HG03520 (cell line): ENCODE measurements at regions not wholly inside any gene's neighbourhood (a gene's known extent, or its start where the extent isn't known, plus 50 kb on each side); places are given as distances from the start of the nearest gene placed in this dataset.
"Not testable (repeated sequence)": the region's sequence is repeated elsewhere in the genome, so short reads cannot be mapped to it uniquely, and the experiment has no call there.

Experiments
- ATAC-seq: cut with Tn5 transposase; IDR thresholded peaks from one replicate; pipeline ENCODE4 v1.9.1; 2021; ENCODE audit warnings: mild to moderate bottlenecking, moderate library complexity; ENCODE audit not compliant: unreplicated experiment

DNA sequence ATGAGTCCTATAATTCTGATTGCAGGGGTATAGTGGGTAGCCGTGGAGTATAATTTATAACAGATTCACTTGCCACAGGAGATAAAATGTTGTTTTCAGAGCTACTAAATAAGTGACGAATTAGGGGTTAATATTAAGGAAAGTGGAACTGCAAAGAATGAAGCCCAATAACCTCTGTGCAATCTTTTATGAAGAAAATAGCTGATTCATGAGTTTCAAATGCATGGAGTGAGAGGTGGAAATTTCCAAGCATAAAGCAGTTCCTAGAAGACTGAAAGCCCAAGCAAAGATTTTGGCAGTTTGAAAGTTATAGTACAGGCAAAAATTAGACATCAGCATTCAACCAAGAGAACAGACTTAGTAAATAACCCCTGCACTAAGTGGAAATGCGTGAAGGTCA, 1782.4 kb upstream of the PCDH10 start:
- ATAC-seq = no peak

- ATAC-seq = no peak
These were observed 1781.7 kb upstream of the PCDH10 start for GRCh38 chr4:131367441-131367840.

DNA sequence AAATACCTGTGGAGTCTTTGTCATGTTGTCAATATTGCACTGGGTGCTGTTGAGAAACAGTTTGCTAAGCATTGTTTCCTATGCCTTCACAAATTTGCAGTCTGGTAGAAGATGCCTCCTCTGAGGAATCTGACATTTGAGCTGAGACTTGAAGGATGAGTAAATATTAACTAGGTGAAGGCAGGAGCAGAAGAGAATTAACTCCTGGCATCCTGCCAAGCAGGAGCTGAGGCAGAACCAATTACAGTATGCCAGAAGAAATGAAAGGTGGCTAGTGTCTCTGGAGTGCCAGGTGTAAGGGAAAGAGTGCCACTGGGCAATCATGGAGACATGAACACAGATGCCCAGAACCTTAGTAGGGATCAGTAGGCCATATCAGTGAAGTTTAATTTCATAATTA, 1778.2 kb upstream of the PCDH10 start:
- no peak for ATAC-seq

- no peak for ATAC-seq
These were observed 1768.0 kb upstream of the PCDH10 start for GRCh38 chr4:131381055-131381454.

GRCh38 chr4:131382839-131383238, 1766.3 kb upstream of the PCDH10 start:
- ATAC-seq = no peak

DNA sequence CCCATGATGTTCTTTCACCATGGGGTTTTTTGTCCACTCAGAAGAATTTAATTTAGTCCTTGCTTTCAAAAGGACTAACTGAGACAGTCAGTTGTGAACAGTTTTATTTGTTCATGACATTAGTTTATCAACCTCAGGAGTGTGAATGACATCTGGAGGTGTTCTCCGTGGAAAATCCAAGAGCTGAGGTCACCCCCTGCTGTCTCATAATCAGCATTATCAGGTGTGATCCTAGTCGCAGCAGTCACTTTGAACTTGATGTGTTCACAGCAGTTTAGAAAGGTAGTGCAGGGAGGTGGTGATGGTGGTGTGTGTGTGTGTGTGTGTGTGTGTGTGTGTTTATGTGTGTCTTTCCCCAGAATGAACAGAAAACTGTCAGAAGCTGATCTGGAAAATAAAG, 1760.8 kb upstream of the PCDH10 start:
- no peak for ATAC-seq

GRCh38 chr4:131408102-131408501, 1741.0 kb upstream of the PCDH10 start:
- no peak for ATAC-seq

GRCh38 chr4:131411393-131411792, 1737.7 kb upstream of the PCDH10 start:
- no peak for ATAC-seq

- ATAC-seq = no peak
These were observed 1729.9 kb upstream of the PCDH10 start for GRCh38 chr4:131419147-131419546.

DNA sequence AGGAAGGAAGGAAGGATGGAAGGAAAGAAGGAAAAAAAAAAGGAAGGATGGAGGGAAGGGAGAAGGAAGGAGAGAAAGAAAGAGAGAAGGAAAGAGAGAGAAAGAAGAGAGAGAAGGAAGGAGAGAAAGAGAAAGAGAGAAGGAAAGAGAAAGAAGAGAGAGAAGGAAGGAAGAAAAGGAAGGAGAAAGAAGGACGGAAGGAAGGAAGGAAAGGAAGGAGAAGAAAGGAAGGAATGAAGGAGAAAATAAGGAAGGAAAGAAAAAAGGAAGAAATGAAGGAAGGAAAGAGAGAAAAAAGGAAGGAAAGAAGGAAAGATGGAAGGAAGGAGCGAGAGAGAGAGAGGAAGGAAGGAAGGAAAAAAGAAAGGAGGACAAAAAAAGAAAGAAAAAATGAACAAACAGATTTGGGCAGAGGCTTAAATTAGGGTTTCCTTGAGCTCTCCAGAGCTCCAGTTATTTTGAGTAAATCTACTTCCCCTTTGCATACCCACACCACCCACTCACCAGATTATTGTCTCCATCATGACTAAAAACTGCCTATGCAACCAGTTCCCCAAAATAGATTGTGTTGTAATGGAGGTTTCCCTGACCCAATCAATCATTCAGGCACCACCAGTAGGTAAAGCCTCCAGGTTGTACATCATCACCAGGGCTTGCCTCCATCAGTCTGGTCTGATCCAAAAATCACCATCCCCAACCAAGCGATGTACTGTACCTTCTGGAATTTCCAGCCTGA, 1722.9 kb upstream of the PCDH10 start:
- peak; percentile 82 for ATAC-seq

DNA sequence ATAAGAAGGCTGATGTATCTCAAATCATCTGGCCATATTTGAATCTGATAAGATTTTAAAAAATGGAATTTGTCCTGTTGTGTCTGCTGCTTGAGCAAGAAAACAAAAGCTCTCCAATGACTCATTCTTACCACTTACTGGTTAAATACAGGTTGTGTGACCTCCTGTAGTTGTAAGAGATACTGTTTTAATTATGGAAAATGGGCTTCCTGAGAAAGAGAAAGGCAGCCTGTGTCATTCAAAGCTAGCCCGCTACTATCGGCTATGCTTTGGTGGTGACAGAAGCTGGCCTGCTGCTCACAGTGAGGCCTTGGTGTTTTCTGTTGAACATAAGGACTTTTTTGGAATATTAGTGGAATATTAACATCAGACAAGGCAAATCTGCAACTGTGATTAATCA, 1722.1 kb upstream of the PCDH10 start:
- ATAC-seq = no peak

- no peak for ATAC-seq
These were observed 1718.8 kb upstream of the PCDH10 start for GRCh38 chr4:131430302-131430701.

GRCh38 chr4:131441004-131441688, 1707.9 kb upstream of the PCDH10 start:
- ATAC-seq = no peak

DNA sequence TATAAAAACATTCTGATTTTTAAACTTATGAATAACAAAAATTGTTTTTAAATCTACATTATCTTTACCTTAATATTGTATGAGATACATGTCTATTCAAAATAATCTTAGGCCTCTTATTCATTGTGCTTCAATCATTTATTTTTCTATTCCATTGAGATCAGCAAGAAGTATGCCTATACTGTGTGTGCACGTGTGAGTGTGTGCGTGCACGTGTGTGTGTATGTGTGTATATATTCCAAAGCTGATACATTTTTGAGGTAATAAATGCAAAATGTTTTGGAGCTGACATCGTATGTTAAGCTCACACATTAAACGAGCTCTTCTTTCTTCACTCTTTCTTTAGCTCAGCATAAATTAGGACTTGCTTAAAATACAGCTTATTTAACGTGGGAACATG, 1701.2 kb upstream of the PCDH10 start:
- ATAC-seq = no peak

- no peak for ATAC-seq
These were observed 1698.4 kb upstream of the PCDH10 start for GRCh38 chr4:131450572-131451209.

DNA sequence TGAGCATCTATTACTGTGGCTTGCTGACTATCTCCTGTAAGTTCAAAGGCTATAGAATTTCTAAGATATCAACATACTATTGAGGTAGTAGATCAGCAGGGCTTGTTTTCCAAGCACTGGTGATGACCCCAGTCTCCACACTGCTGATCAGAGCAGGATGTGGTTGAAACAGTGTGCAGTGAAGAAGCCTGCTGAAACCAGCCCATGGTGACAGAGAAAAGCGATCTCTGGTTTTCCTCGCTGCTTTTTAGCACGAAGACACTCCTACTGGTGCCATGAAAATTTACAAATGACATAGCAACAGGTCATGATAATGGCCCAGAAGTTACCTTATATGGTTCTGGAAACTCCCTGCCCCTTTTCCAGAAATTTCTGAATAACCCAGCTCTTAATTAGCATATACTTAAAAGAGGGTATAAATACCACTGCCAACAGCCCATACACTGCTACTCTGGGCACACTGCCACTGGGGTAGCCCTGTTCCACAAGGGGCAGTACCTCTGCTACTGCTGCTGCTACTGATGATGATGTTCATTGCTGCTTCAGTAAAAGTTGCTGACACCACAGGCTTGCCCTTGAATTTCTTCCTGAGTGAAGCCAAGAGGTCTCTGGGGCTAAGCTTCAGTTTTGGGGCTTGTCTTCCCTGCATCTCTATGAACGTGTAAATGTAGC, 1689.5 kb upstream of the PCDH10 start:
- peak; percentile 84 for ATAC-seq

DNA sequence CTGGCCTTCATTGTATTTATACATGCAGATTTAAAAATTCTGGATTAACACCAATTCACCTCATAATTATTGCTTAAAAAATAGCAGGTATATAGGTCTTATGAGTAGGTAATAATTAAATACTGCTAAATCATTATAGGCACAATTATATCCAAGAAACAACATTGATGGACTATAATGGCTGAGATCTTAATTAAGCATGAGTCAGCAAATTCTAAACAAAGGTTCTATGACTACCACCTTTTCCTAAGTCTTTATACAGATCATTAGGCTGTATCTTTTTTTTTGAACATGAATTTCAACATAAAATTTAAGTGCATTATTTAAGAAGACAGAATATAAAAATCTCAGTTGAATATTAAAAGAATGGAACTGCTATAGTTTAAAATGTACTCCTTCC, 1678.7 kb upstream of the PCDH10 start:
- ATAC-seq = no peak

DNA sequence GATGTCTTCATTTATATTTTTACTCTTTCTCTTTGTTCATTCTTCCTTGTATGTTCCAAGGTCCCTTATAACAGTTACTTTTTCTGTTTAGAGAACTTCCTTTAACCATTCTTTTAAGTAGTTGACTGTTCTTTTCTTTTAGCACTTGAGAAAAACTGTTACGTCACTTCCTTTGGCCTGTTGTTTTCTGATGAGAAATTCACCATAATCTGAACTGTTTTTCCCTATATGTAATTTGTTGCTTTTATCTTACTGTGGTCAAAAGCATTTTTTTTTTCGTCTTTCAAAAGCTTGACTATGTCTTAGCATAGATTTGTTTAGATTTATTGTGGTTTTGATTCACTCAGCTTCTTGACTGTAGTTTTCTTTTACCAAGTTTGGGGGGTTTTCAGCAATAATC, 1660.3 kb upstream of the PCDH10 start:
- ATAC-seq = no peak

GRCh38 chr4:131496211-131496610, 1652.9 kb upstream of the PCDH10 start:
- not testable (repeated sequence) for ATAC-seq

GRCh38 chr4:131499141-131499873, 1649.8 kb upstream of the PCDH10 start:
- ATAC-seq = no peak

DNA sequence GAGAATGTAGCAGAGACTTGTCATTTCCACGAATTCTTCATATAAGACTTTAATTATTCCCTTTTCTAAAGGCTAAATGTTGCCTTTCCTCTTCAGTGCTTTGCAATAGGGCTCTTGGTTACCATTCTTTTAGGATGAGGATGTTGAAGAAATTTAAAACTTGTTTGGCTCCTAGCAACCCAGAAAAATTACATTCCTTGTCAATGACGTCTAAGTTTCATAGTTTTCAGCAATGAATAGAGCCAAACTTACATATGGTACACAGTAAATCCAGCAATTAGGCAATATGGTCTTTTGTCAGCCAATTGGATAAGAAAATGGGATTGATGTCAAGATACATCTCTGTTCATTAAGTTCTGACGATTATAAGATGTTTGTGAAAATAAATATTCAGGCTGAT, 1639.6 kb upstream of the PCDH10 start:
- no peak for ATAC-seq
